Stomach (tissue), 8 donors: ENCODE measurements at regions not wholly inside any gene's neighbourhood (a gene's known extent, or its start where the extent isn't known, plus 50 kb on each side); places are given as distances from the start of the nearest gene placed in this dataset.

Source experiments
- DNase-seq, 2 donors: peaks; one replicate each; pipeline versions ENCODE4 v3.0.0 to v3.0.0-alpha.2; 2013 to 2019
- H3K27ac ChIP-seq, 5 donors: fragments of 200-600 bp in 4 of 5; sonication (generic) in 4 of 5; one replicate each; pipeline ENCODE4 v1.5.1; 2013 to 2019; ENCODE audit warnings: mild to moderate bottlenecking in 1 of 5, moderate library complexity in 1 of 5
- H3K27me3 ChIP-seq, 3 donors: fragments of 200-600 bp; sonication (generic); one replicate each; pipeline ENCODE4 v1.5.1; 2017 to 2019; ENCODE audit warnings: mixed run types in 1 of 3
- H3K36me3 ChIP-seq, 4 donors: fragments of 200-600 bp; sonication (generic); 1 replicate in 3 of 4; 2 replicates in 1 of 4; pipeline ENCODE4 v1.5.1; 2016 to 2019
- H3K4me1 ChIP-seq, 4 donors: fragments of 200-600 bp; sonication (generic); one replicate each; pipeline ENCODE4 v1.5.1; 2016 to 2019
- H3K4me3 ChIP-seq, 4 donors: fragments of 200-600 bp; sonication (generic) in 3 of 4; one replicate each; pipeline ENCODE4 v1.5.1; 2016 to 2019; ENCODE audit warnings: mild to moderate bottlenecking in 1 of 4
- H3K9me3 ChIP-seq, 4 donors: fragments of 200-600 bp; sonication (generic); one replicate each; pipeline ENCODE4 v1.5.1; 2016 to 2019
- CTCF ChIP-seq, 7 experiments: fragments of 450-650 bp in 4 of 7; fragments of 200-600 bp in 3 of 7; sonication (generic) in 3 of 7; IDR thresholded peaks; one replicate each; pipeline ENCODE4 v1.5.1; 2016 to 2019; ENCODE audit warnings: antibody characterized with exemption in 7 of 7, control low read depth in 2 of 7, mild to moderate bottlenecking in 1 of 7
- EP300 ChIP-seq: sonication (generic); formaldehyde crosslinking; IDR thresholded peaks from one replicate; pipeline ENCODE4 v1.6.1; 2017; ENCODE audit warnings: antibody characterized with exemption
- POLR2A ChIP-seq, 4 donors: fragments of 450-650 bp; IDR thresholded peaks; one replicate each; pipeline ENCODE4 v1.6.1; 2016; ENCODE audit warnings: antibody characterized with exemption in 4 of 4, control low read depth in 2 of 4, mild to moderate bottlenecking in 1 of 4, moderate library complexity in 1 of 4
- POLR2AphosphoS5 ChIP-seq, 3 donors: sonication (generic); formaldehyde crosslinking; IDR thresholded peaks; one replicate each; pipeline ENCODE4 v1.6.1; 2016; ENCODE audit warnings: antibody characterized with exemption in 3 of 3
- WGBS, 5 donors: extraction: QIAGEN DNeasy Blood & Tissue Kit in 3 of 5; methylation state at CpG; one replicate each; pipeline versions ENCODE4 v1.1.5 to v1.1.7; 2013 to 2018; 5-methylcytosine and 5-hydroxymethylcytosine counted together
- intact Hi-C: fragments of 100-400 bp; cut with DNase I; formaldehyde crosslinking; loops from one replicate; pipeline ENCODE4 v1.15.1; 2023; ENCODE audit warnings: low total_unique reads
- donor health status: healthy with polysubstance abuse.
- donor health status: Bipolar disorder and iron deficiency.
- donor health status: healthy.

- H3K4me1 ChIP-seq, result no peaks in the 10 kb centered on the region
- intact Hi-C loops, result loop anchor here (10.0 kb wide), 1 partner anchor 167 kb away; no protein-coding TSS in a partner anchor
- no peak for DNase-seq
- no peak for TF ChIP-seq EP300
- no peak for TF ChIP-seq CTCF (IDR thresholded peaks at IDR 0.05)
- TF ChIP-seq POLR2A (IDR thresholded peaks at IDR 0.05), result no peak
- H3K27ac ChIP-seq, result no peak overlapping the region
- no peaks in the 10 kb centered on the region for H3K36me3 ChIP-seq
- 76 to 84% (median 83%) methylated on average over 7 of the region's 7 CpGs for WGBS, 5 donors
- no peak overlapping the region for H3K4me3 ChIP-seq
- H3K27me3 ChIP-seq, result no peaks in the 10 kb centered on the region
- H3K9me3 ChIP-seq, result no peaks in the 10 kb centered on the region
Observed at GRCh38 chr2:215611609-215612386, 175.9 kb upstream of the FN1 start.

- TF ChIP-seq EP300 (no peak), POLR2AphosphoS5 (IDR thresholded peaks at IDR 0.05) (no peak), POLR2A (IDR thresholded peaks at IDR 0.05) (no peak), CTCF (IDR thresholded peaks at IDR 0.05) (no peak)
- Histone ChIP-seq H3K27me3 (no peaks in the 10 kb centered on the region), H3K9me3 (no peaks in the 10 kb centered on the region), H3K4me1 (no peaks in the 10 kb centered on the region), H3K27ac (no peak overlapping the region), H3K36me3 (no peaks in the 10 kb centered on the region), H3K4me3 (no peak overlapping the region)
- intact Hi-C loops, result loop anchor here (10.0 kb wide), 1 partner anchor 165 kb away; no protein-coding TSS in a partner anchor
- DNase-seq, result no peak
- 87 to 95% (median 90%) methylated on average over 8 of the region's 8 CpGs for WGBS, 5 donors
Observed at GRCh38 chr2:215609089-215610032, 173.5 kb upstream of the FN1 start.

DNA sequence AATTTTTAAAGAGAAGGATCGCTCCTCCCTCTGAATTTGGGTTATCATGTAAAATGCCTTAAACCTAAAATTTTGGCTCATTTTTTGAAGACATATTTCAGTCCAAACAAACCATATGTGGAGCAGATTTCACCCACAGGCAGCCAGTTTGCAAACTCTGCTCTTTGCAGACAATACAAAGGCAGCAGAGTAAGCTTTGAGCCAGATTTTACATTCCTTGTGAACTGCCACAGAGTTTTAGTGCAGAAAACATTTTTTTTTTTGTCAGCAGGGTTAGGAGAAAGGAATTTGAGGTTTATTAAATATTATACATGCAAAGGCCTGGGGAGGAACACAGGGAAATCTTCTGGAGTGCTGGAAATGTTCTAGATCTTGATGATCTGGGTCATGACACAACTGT is 171.9 kb upstream of the FN1 start:
- WGBS, 5 donors, result 88 to 100% (median 97%) methylated on average over 1 of the region's 1 CpG
- intact Hi-C loops, result no loop called here
- no peak for DNase-seq
- H3K27me3 ChIP-seq, result no peaks in the 10 kb centered on the region
- no peak for TF ChIP-seq POLR2A (IDR thresholded peaks at IDR 0.05)
- no peak for TF ChIP-seq CTCF (IDR thresholded peaks at IDR 0.05)
- TF ChIP-seq POLR2AphosphoS5 (IDR thresholded peaks at IDR 0.05), result no peak
- TF ChIP-seq EP300, result no peak
- no peaks in the 10 kb centered on the region for H3K4me1 ChIP-seq
- H3K27ac ChIP-seq, result no peak overlapping the region
- H3K36me3 ChIP-seq, result no peaks in the 10 kb centered on the region
- H3K9me3 ChIP-seq, result no peaks in the 10 kb centered on the region
- no peak overlapping the region for H3K4me3 ChIP-seq

GRCh38 chr2:215606219-215606618 is 170.4 kb upstream of the FN1 start:
- no peak for TF ChIP-seq EP300
- TF ChIP-seq POLR2A (IDR thresholded peaks at IDR 0.05), result no peak
- no peak for TF ChIP-seq CTCF (IDR thresholded peaks at IDR 0.05)
- WGBS, 5 donors, result 44 to 61% (median 47%) methylated on average over 2 of the region's 2 CpGs
- no peaks in the 10 kb centered on the region for H3K4me1 ChIP-seq
- H3K9me3 ChIP-seq, result no peaks in the 10 kb centered on the region
- no peak overlapping the region for H3K27ac ChIP-seq
- DNase-seq, result no peak
- intact Hi-C loops, result no loop called here
- H3K4me3 ChIP-seq, result no peak overlapping the region
- no peaks in the 10 kb centered on the region for H3K36me3 ChIP-seq
- no peaks in the 10 kb centered on the region for H3K27me3 ChIP-seq
